ENCODE measurements at regions not wholly inside any gene's neighbourhood (a gene's known extent, or its start where the extent isn't known, plus 50 kb on each side); places are given as distances from the start of the nearest gene placed in this dataset.

GRCh38 chr22:49371325-49372110, 456.2 kb downstream of the BRD1 start:
- peaks cover 0 to 53% (median 0%) of the 10 kb centered on the region in 7 donors for H3K27me3 ChIP-seq (replicated peaks in 1 of 7)
- no peaks in the 10 kb centered on the region for H3K9me3 ChIP-seq
- no peak overlapping the region for H3K4me3 ChIP-seq
- H3K4me1 ChIP-seq, result peaks cover 0 to 15% (median 5%) of the 10 kb centered on the region in 6 donors
- peak; percentile 59 for DNase-seq
- 71 to 86% (median 84%) methylated on average over 14 to 27 of the region's 27 CpGs for WGBS, 5 donors
- TF ChIP-seq POLR2A (IDR thresholded peaks at IDR 0.05), result no peak
- TF ChIP-seq CTCF (IDR thresholded peaks at IDR 0.05 in 8 of 11, conservative IDR thresholded peaks at IDR 0.05 in 3 of 11), result no peak
- TF ChIP-seq POLR2AphosphoS5 (IDR thresholded peaks at IDR 0.05), result no peak
- intact Hi-C loops (cut with DNase I; ENCODE audit: low total_unique reads), result loop anchor here (5.0 kb wide), 1 partner anchor 196 kb away; no protein-coding TSS in a partner anchor
- no peak overlapping the region for H3K27ac ChIP-seq
- H3K36me3 ChIP-seq, result no peaks in the 10 kb centered on the region

- intact Hi-C loops (cut with DNase I; ENCODE audit: low total_unique reads), result loop anchor here (5.0 kb wide), 1 partner anchor 197 kb away; no protein-coding TSS in a partner anchor
- no peaks in the 10 kb centered on the region for H3K9me3 ChIP-seq
- peaks cover 0 to 15% (median 5%) of the 10 kb centered on the region in 6 donors for H3K4me1 ChIP-seq
- peaks cover 0 to 58% (median 0%) of the 10 kb centered on the region in 7 donors for H3K27me3 ChIP-seq (replicated peaks in 1 of 7)
- H3K27ac ChIP-seq, result no peak overlapping the region
- peak; percentile 54 for DNase-seq
- no peaks in the 10 kb centered on the region for H3K36me3 ChIP-seq
- 81 to 85% (median 83%) methylated on average over 29 of the region's 29 CpGs for WGBS, 5 donors
- no peak overlapping the region for H3K4me3 ChIP-seq
- TF ChIP-seq POLR2AphosphoS5 (IDR thresholded peaks at IDR 0.05), result no peak
- no peak for TF ChIP-seq POLR2A (IDR thresholded peaks at IDR 0.05)
- TF ChIP-seq CTCF (IDR thresholded peaks at IDR 0.05 in 8 of 11, conservative IDR thresholded peaks at IDR 0.05 in 3 of 11), result no peak
These were observed 456.9 kb downstream of the BRD1 start for GRCh38 chr22:49370627-49371301.

GRCh38 chr22:49369726-49370626, 457.7 kb downstream of the BRD1 start:
- no peaks in the 10 kb centered on the region for H3K36me3 ChIP-seq
- H3K27ac ChIP-seq, result peak overlapping the region in 5 of 8 donors; percentile 40 to 74 (median 68)
- intact Hi-C loops (cut with DNase I; ENCODE audit: low total_unique reads), result loop anchor here (5.0 kb wide), 1 partner anchor 197 kb away; no protein-coding TSS in a partner anchor
- H3K9me3 ChIP-seq, result no peaks in the 10 kb centered on the region
- WGBS, 5 donors, result 69 to 75% (median 71%) methylated on average over 20 to 22 of the region's 22 CpGs
- H3K27me3 ChIP-seq (replicated peaks in 1 of 7), result peaks cover 0 to 60% (median 0%) of the 10 kb centered on the region in 7 donors
- peak overlapping the region in 1 of 8 donors; percentile 51 for H3K4me3 ChIP-seq
- peaks cover 0 to 15% (median 5%) of the 10 kb centered on the region in 6 donors for H3K4me1 ChIP-seq
- peak; percentile 68 for DNase-seq
- TF ChIP-seq POLR2A (IDR thresholded peaks at IDR 0.05), result no peak

Measured in spleen (tissue), 11 donors.